Smooth muscle cell (in vitro differentiated cells): ENCODE measurements at regions not wholly inside any gene's neighbourhood (a gene's known extent, or its start where the extent isn't known, plus 50 kb on each side); places are given as distances from the start of the nearest gene placed in this dataset.

Source experiments
- DNase-seq: peaks from one replicate; lab custom pipeline; 2025; ENCODE audit not compliant: unreplicated experiment; lab: John Stamatoyannopoulos, UW
- H2AFZ ChIP-seq: fragments of 200-600 bp; sonication (generic); 2 replicates; pipeline ENCODE4 v1.6.0; 2016; ENCODE audit warnings: antibody characterized with exemption, low read depth, mild to moderate bottlenecking
- H3F3A ChIP-seq: fragments of 200-600 bp; sonication (generic); 2 replicates; pipeline ENCODE4 v1.6.0; 2017; ENCODE audit warnings: antibody characterized with exemption, low read depth
- H3K27ac ChIP-seq: fragments of 200-600 bp; sonication (generic); 2 replicates; pipeline ENCODE4 v1.5.1; 2016; ENCODE audit warnings: low read depth, mild to moderate bottlenecking
- H3K27me3 ChIP-seq: fragments of 200-600 bp; sonication (generic); 2 replicates; pipeline ENCODE4 v1.6.1; 2016; ENCODE audit warnings: low read depth, mild to moderate bottlenecking
- H3K36me3 ChIP-seq: fragments of 200-600 bp; sonication (generic); 2 replicates; pipeline ENCODE4 v1.5.1; 2016; ENCODE audit warnings: low read depth
- H3K4me1 ChIP-seq: fragments of 200-600 bp; sonication (generic); 2 replicates; pipeline ENCODE4 v1.5.1; 2016; ENCODE audit warnings: low read depth
- H3K4me2 ChIP-seq: fragments of 200-600 bp; sonication (generic); 2 replicates; pipeline ENCODE4 v1.6.0; 2016; ENCODE audit warnings: mild to moderate bottlenecking
- H3K4me3 ChIP-seq: fragments of 200-600 bp; sonication (generic); 2 replicates; pipeline ENCODE4 v1.5.1; 2016; ENCODE audit warnings: mild to moderate bottlenecking
- H3K79me2 ChIP-seq: fragments of 200-600 bp; sonication (generic); 2 replicates; pipeline ENCODE4 v1.6.0; 2016; ENCODE audit warnings: low read depth, mild to moderate bottlenecking
- H3K9ac ChIP-seq: fragments of 200-600 bp; sonication (generic); 2 replicates; pipeline ENCODE4 v1.6.0; 2016; ENCODE audit warnings: low read depth
- H3K9me3 ChIP-seq: fragments of 200-600 bp; sonication (generic); replicated peaks from 2 replicates; pipeline ENCODE4 v1.5.1; 2016; ENCODE audit warnings: low read depth
- H4K20me1 ChIP-seq: fragments of 200-600 bp; sonication (generic); 2 replicates; pipeline ENCODE4 v1.6.0; 2016; ENCODE audit warnings: low read depth
- CTCF ChIP-seq: fragments of 200-600 bp; sonication (generic); IDR thresholded peaks from 2 replicates; pipeline ENCODE4 v1.5.1; 2017; ENCODE audit warnings: borderline replicate concordance, mild to moderate bottlenecking, antibody characterized with exemption; ENCODE audit not compliant: insufficient read depth, poor library complexity, severe bottlenecking
- WGBS: methylation state at CpG from one replicate; pipeline ENCODE4 v1.1.7; 2016; ENCODE audit warnings: low lambda C conversion rate; 5-methylcytosine and 5-hydroxymethylcytosine counted together

GRCh38 chr13:83221813-83222241, 660.4 kb downstream of the SLITRK1 start:
- Histone ChIP-seq H3K9me3 (no peaks in the 10 kb centered on the region), H3F3A (no peaks in the 10 kb centered on the region), H3K4me3 (no peak overlapping the region), H3K27ac (no peak overlapping the region), H3K4me2 (no peak overlapping the region), H3K4me1 (peaks cover 3% of the 10 kb centered on the region), H3K36me3 (no peaks in the 10 kb centered on the region), H4K20me1 (no peaks in the 10 kb centered on the region), H3K9ac (no peak overlapping the region), H3K27me3 (no peaks in the 10 kb centered on the region), H3K79me2 (no peaks in the 10 kb centered on the region), H2AFZ (no peak overlapping the region)
- WGBS, result 86% methylated on average over 5 of the region's 5 CpGs
- DNase-seq, result no peak
- no peak for TF ChIP-seq CTCF

GRCh38 chr13:83221256-83221655, 661.0 kb downstream of the SLITRK1 start:
- H3K4me1 ChIP-seq, result peaks cover 7% of the 10 kb centered on the region
- no peaks in the 10 kb centered on the region for H3F3A ChIP-seq
- no peak overlapping the region for H3K27ac ChIP-seq
- no peak overlapping the region for H3K4me3 ChIP-seq
- no peaks in the 10 kb centered on the region for H3K9me3 ChIP-seq
- no peaks in the 10 kb centered on the region for H4K20me1 ChIP-seq
- WGBS, result 94% methylated on average over 1 of the region's 1 CpG
- no peaks in the 10 kb centered on the region for H3K79me2 ChIP-seq
- no peak overlapping the region for H3K9ac ChIP-seq
- H3K4me2 ChIP-seq, result no peak overlapping the region
- no peak for DNase-seq
- no peaks in the 10 kb centered on the region for H3K27me3 ChIP-seq
- H3K36me3 ChIP-seq, result no peaks in the 10 kb centered on the region
- no peak overlapping the region for H2AFZ ChIP-seq
- TF ChIP-seq CTCF, result no peak

- Histone ChIP-seq H4K20me1 (no peaks in the 10 kb centered on the region), H3K9ac (no peak overlapping the region), H3K27me3 (no peaks in the 10 kb centered on the region), H3F3A (no peaks in the 10 kb centered on the region), H2AFZ (no peak overlapping the region), H3K4me3 (no peak overlapping the region), H3K9me3 (no peaks in the 10 kb centered on the region), H3K4me1 (peaks cover 7% of the 10 kb centered on the region), H3K27ac (no peak overlapping the region), H3K4me2 (no peak overlapping the region), H3K36me3 (no peaks in the 10 kb centered on the region), H3K79me2 (no peaks in the 10 kb centered on the region)
- no peak for TF ChIP-seq CTCF
- WGBS, result 86% methylated on average over 2 of the region's 2 CpGs
- no peak for DNase-seq
Observed at GRCh38 chr13:83220241-83220640, 662.0 kb downstream of the SLITRK1 start.

- no peak overlapping the region for H3K4me3 ChIP-seq
- H3K79me2 ChIP-seq, result no peaks in the 10 kb centered on the region
- H3K9ac ChIP-seq, result no peak overlapping the region
- no peaks in the 10 kb centered on the region for H3K27me3 ChIP-seq
- peaks cover 7% of the 10 kb centered on the region for H3K4me1 ChIP-seq
- H3K27ac ChIP-seq, result no peak overlapping the region
- no peaks in the 10 kb centered on the region for H3K9me3 ChIP-seq
- no peak overlapping the region for H3K4me2 ChIP-seq
- no peak overlapping the region for H2AFZ ChIP-seq
- WGBS, result 95% methylated on average over 3 of the region's 3 CpGs
- DNase-seq, result no peak
- H4K20me1 ChIP-seq, result no peaks in the 10 kb centered on the region
- no peak for TF ChIP-seq CTCF
- H3K36me3 ChIP-seq, result no peaks in the 10 kb centered on the region
- no peaks in the 10 kb centered on the region for H3F3A ChIP-seq
Observed at GRCh38 chr13:83219832-83220231, 662.4 kb downstream of the SLITRK1 start.
